GM23338 (cell line): ENCODE measurements at regions not wholly inside any gene's neighbourhood (a gene's known extent, or its start where the extent isn't known, plus 50 kb on each side); places are given as distances from the start of the nearest gene placed in this dataset.

Experiments
- ATAC-seq: fragments of 200-7000 bp; cut with Tn5 transposase; 3 replicates; pipeline ENCODE4 v1.9.1; 2020
- DNase-seq: peaks from one replicate; pipeline ENCODE4 v3.0.0-alpha.2; 2015; ENCODE audit warnings: low spot score
- H2AFZ ChIP-seq: fragments of 200-600 bp; sonication (generic); 2 replicates; pipeline ENCODE4 v1.8.0; 2016; ENCODE audit warnings: antibody characterized with exemption, mild to moderate bottlenecking, moderate library complexity
- H3F3A ChIP-seq: fragments of 200-600 bp; sonication (generic); replicated peaks from 2 replicates; pipeline ENCODE4 v1.8.0; 2017; ENCODE audit warnings: antibody characterized with exemption, mixed run types, low read depth
- H3K27ac ChIP-seq: fragments of 200-600 bp; sonication (generic); 2 replicates; pipeline ENCODE4 v1.6.1; 2016; ENCODE audit warnings: low read depth
- H3K27me3 ChIP-seq: fragments of 200-600 bp; sonication (generic); 2 replicates; pipeline ENCODE4 v1.8.0; 2016; ENCODE audit warnings: mild to moderate bottlenecking, mixed run types, moderate library complexity; ENCODE audit not compliant: insufficient read depth
- H3K36me3 ChIP-seq: fragments of 200-600 bp; sonication (generic); 2 replicates; pipeline ENCODE4 v1.8.0; 2016; ENCODE audit warnings: mild to moderate bottlenecking; ENCODE audit not compliant: insufficient read depth
- H3K4me1 ChIP-seq: fragments of 200-600 bp; sonication (generic); 2 replicates; pipeline ENCODE4 v1.8.0; 2016; ENCODE audit warnings: mild to moderate bottlenecking, moderate library complexity; ENCODE audit not compliant: insufficient read depth
- H3K4me2 ChIP-seq: fragments of 200-600 bp; sonication (generic); 2 replicates; pipeline ENCODE4 v1.7.1; 2017; ENCODE audit warnings: mixed run types
- H3K4me3 ChIP-seq: fragments of 200-600 bp; sonication (generic); 2 replicates; pipeline ENCODE4 v1.6.1; 2016; ENCODE audit warnings: mixed run types
- H3K79me2 ChIP-seq: fragments of 200-600 bp; sonication (generic); replicated peaks from 2 replicates; pipeline ENCODE4 v1.8.0; 2017; ENCODE audit warnings: mild to moderate bottlenecking; ENCODE audit not compliant: insufficient read depth
- H3K9me2 ChIP-seq: fragments of 200-600 bp; sonication (generic); 2 replicates; pipeline ENCODE4 v1.8.0; 2017; ENCODE audit not compliant: insufficient read depth
- H4K20me1 ChIP-seq: fragments of 200-600 bp; sonication (generic); replicated peaks from 2 replicates; pipeline ENCODE4 v1.8.0; 2017; ENCODE audit warnings: mild to moderate bottlenecking; ENCODE audit not compliant: insufficient read depth
- H3K27ac Mint-ChIP-seq: 2 replicates; pipeline ENCODE4 v1.8.0; 2020; ENCODE audit warnings: inconsistent platforms, mild to moderate bottlenecking, moderate library complexity, mixed read lengths
- H3K27me3 Mint-ChIP-seq: 3 replicates; pipeline ENCODE4 v1.8.0; 2022; ENCODE audit warnings: low read depth, mild to moderate bottlenecking, moderate library complexity, mixed read lengths, inconsistent platforms; ENCODE audit not compliant: insufficient read depth, poor library complexity
- H3K36me3 Mint-ChIP-seq: 3 replicates; pipeline ENCODE4 v1.8.0; 2021; ENCODE audit warnings: low read depth, mild to moderate bottlenecking, inconsistent platforms, moderate library complexity, mixed read lengths
- H3K4me1 Mint-ChIP-seq: 3 replicates; pipeline ENCODE4 v1.8.0; 2020; ENCODE audit warnings: mild to moderate bottlenecking, inconsistent platforms, mixed read lengths
- H3K4me3 Mint-ChIP-seq: 3 replicates; pipeline ENCODE4 v1.8.0; 2021; ENCODE audit warnings: moderate library complexity, mild to moderate bottlenecking, inconsistent platforms, mixed read lengths
- H3K9me3 Mint-ChIP-seq: 3 replicates; pipeline ENCODE4 v1.8.0; 2020; ENCODE audit warnings: moderate library complexity, mild to moderate bottlenecking, inconsistent platforms, mixed read lengths
- CREB1 ChIP-seq: fragments of 250-450 bp; sonication (Bioruptor Pico); IDR thresholded peaks from 2 replicates; pipeline ENCODE4 v1.5.0; 2020; ENCODE audit warnings: low read depth, mild to moderate bottlenecking, moderate library complexity
- CTCF ChIP-seq, 2 experiments: fragments of 200-600 bp in 1 of 2; sonication (generic) in 1 of 2; conservative IDR thresholded peaks; 2 replicates each; pipeline versions ENCODE4 v1.5.1 to v1.6.1; 2016 to 2017; ENCODE audit warnings: antibody characterized with exemption in 2 of 2, low read depth in 2 of 2, mild to moderate bottlenecking in 2 of 2, moderate library complexity in 1 of 2
- ETS1 ChIP-seq: IDR thresholded peaks from 2 replicates; pipeline ENCODE4 v1.6.1; 2016; ENCODE audit warnings: antibody characterized with exemption
- EZH2 ChIP-seq: fragments of 200-600 bp; sonication (generic); IDR thresholded peaks from one replicate; pipeline ENCODE4 v1.8.0; 2017; ENCODE audit warnings: antibody characterized with exemption, mild to moderate bottlenecking, low read depth; ENCODE audit not compliant: unreplicated experiment
- JUNB ChIP-seq: IDR thresholded peaks from one replicate; pipeline ENCODE4 v1.6.1; 2016; ENCODE audit warnings: antibody characterized with exemption; ENCODE audit not compliant: unreplicated experiment
- NANOG ChIP-seq: IDR thresholded peaks from 2 replicates; pipeline ENCODE4 v1.6.1; 2016; ENCODE audit warnings: antibody characterized with exemption, borderline replicate concordance
- POLR2AphosphoS5 ChIP-seq: IDR thresholded peaks from 2 replicates; pipeline ENCODE4 v1.6.1; 2016; ENCODE audit warnings: antibody characterized with exemption, low read depth
- REST ChIP-seq: IDR thresholded peaks from one replicate; pipeline ENCODE4 v1.6.1; 2018; ENCODE audit warnings: antibody characterized with exemption; ENCODE audit not compliant: unreplicated experiment
- STAT1 ChIP-seq: IDR thresholded peaks from one replicate; pipeline ENCODE4 v1.6.1; 2016; ENCODE audit warnings: antibody characterized with exemption; ENCODE audit not compliant: unreplicated experiment
- ZNF114 ChIP-seq: fragments of 250-450 bp; sonication (Bioruptor Pico); IDR thresholded peaks from 2 replicates; pipeline ENCODE4 v1.5.0; 2020; ENCODE audit warnings: mild to moderate bottlenecking, moderate library complexity
- ZNF331 ChIP-seq: fragments of 250-450 bp; sonication (Bioruptor Pico); IDR thresholded peaks from 2 replicates; pipeline ENCODE4 v1.5.0; 2020; ENCODE audit warnings: low read depth, mild to moderate bottlenecking, moderate library complexity

GRCh38 chr15:38853608-38854007 lies 289.0 kb upstream of the RASGRP1 start:
- no peaks in the 10 kb centered on the region for H3K36me3 Mint-ChIP-seq
- H3K4me1 Mint-ChIP-seq: no peaks in the 10 kb centered on the region
- no peak for TF ChIP-seq POLR2AphosphoS5
- peak; percentile 66 to 85 for TF ChIP-seq CTCF (conservative IDR thresholded peaks at IDR 0.05; ENCODE audit: low read depth in 2 of 2)
- Histone ChIP-seq H3K4me3 (no peak overlapping the region), H3K27ac (no peak overlapping the region), H2AFZ (0 out of 2 replicates have a peak overlapping the region, but pooled peaks have one; percentile 61), H3F3A (no peaks in the 10 kb centered on the region), H3K4me1 (no peaks in the 10 kb centered on the region), H3K9me2 (no peaks in the 10 kb centered on the region), H3K4me2 (no peak overlapping the region), H3K36me3 (no peaks in the 10 kb centered on the region), H3K27me3 (no peaks in the 10 kb centered on the region), H4K20me1 (no peaks in the 10 kb centered on the region), H3K79me2 (no peaks in the 10 kb centered on the region)
- no peaks in the 10 kb centered on the region for H3K9me3 Mint-ChIP-seq
- ATAC-seq: peak; percentile 98
- no peaks in the 10 kb centered on the region for H3K27me3 Mint-ChIP-seq
- H3K4me3 Mint-ChIP-seq: no peak overlapping the region
- no peak overlapping the region for H3K27ac Mint-ChIP-seq
- peak; percentile 80 for DNase-seq

GRCh38 chr15:38854506-38854905 lies 289.9 kb upstream of the RASGRP1 start:
- Histone ChIP-seq H2AFZ (no peak overlapping the region), H3K36me3 (no peaks in the 10 kb centered on the region), H3K4me3 (no peak overlapping the region), H3K9me2 (no peaks in the 10 kb centered on the region; the same call in 1 of the 2 replicates), H3K4me1 (no peaks in the 10 kb centered on the region), H3K4me2 (no peak overlapping the region), H3K27me3 (no peaks in the 10 kb centered on the region), H3K79me2 (no peaks in the 10 kb centered on the region), H4K20me1 (no peaks in the 10 kb centered on the region), H3K27ac (no peak overlapping the region), H3F3A (no peaks in the 10 kb centered on the region)
- no peaks in the 10 kb centered on the region for H3K9me3 Mint-ChIP-seq
- H3K27me3 Mint-ChIP-seq: no peaks in the 10 kb centered on the region
- no peaks in the 10 kb centered on the region for H3K4me1 Mint-ChIP-seq
- no peak overlapping the region for H3K4me3 Mint-ChIP-seq
- DNase-seq (no peak), ATAC-seq (no peak)
- H3K36me3 Mint-ChIP-seq: no peaks in the 10 kb centered on the region
- TF ChIP-seq NANOG: no peak
- TF ChIP-seq STAT1: no peak
- no peak for TF ChIP-seq CREB1 (CRISPR knock-in tag)
- TF ChIP-seq ETS1: no peak
- TF ChIP-seq POLR2AphosphoS5: no peak
- TF ChIP-seq CTCF (conservative IDR thresholded peaks at IDR 0.05; ENCODE audit: low read depth in 2 of 2): no peak
- TF ChIP-seq EZH2: no peak
- no peak for TF ChIP-seq ZNF331 (CRISPR knock-in tag)
- no peak for TF ChIP-seq ZNF114
- no peak for TF ChIP-seq JUNB
- no peak for TF ChIP-seq REST
- no peak overlapping the region for H3K27ac Mint-ChIP-seq
